ENCODE measurements at regions not wholly inside any gene's neighbourhood (a gene's known extent, or its start where the extent isn't known, plus 50 kb on each side); places are given as distances from the start of the nearest gene placed in this dataset.

DNA sequence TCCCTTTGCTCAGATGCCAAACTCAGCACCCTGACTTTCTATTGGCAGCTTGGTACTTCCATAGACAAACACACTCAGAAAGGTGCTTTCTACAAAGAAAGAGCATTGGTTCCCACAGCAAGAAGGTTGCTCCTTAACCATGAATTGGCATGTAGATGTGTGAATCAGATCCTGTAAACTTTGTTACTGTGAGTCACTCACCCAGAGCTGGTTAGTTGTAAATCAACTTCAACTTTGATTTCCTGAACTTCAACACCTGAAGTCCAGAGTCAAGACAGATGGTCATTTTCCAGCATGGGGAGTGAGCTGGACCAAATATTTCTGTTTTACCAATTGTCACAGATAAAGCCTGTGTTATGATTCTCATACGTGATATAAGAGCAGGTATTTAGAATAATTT is 797.2 kb downstream of the TNS3 start:
- TF ChIP-seq, protein P1, sequence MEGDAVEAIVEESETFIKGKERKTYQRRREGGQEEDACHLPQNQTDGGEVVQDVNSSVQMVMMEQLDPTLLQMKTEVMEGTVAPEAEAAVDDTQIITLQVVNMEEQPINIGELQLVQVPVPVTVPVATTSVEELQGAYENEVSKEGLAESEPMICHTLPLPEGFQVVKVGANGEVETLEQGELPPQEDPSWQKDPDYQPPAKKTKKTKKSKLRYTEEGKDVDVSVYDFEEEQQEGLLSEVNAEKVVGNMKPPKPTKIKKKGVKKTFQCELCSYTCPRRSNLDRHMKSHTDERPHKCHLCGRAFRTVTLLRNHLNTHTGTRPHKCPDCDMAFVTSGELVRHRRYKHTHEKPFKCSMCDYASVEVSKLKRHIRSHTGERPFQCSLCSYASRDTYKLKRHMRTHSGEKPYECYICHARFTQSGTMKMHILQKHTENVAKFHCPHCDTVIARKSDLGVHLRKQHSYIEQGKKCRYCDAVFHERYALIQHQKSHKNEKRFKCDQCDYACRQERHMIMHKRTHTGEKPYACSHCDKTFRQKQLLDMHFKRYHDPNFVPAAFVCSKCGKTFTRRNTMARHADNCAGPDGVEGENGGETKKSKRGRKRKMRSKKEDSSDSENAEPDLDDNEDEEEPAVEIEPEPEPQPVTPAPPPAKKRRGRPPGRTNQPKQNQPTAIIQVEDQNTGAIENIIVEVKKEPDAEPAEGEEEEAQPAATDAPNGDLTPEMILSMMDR (IDR thresholded peaks at IDR 0.05): no peak
- no peak for TF ChIP-seq POLR2A (IDR thresholded peaks at IDR 0.05)

Measured in thyroid gland (tissue), 4 donors.